AG10803 (cell line): ENCODE measurements at regions not wholly inside any gene's neighbourhood (a gene's known extent, or its start where the extent isn't known, plus 50 kb on each side); places are given as distances from the start of the nearest gene placed in this dataset.

Experiments
- DNase-seq: peaks from one replicate; pipeline ENCODE4 v3.0.0; 2010; ENCODE audit warnings: low read depth
- H3K4me3 ChIP-seq: 2 replicates; pipeline ENCODE4 v1.5.1; 2011; ENCODE audit warnings: mild to moderate bottlenecking, low read length, control low read depth
- CTCF ChIP-seq: conservative IDR thresholded peaks from 2 replicates; pipeline ENCODE4 v1.5.1; 2011; ENCODE audit warnings: mild to moderate bottlenecking, low read length, control low read depth, inconsistent platforms

- no peak for TF ChIP-seq CTCF
- no peak for DNase-seq
- no peak overlapping the region for H3K4me3 ChIP-seq
Observed at GRCh38 chr14:21921453-21921852, 247.8 kb upstream of the OR4E1 start.

DNA sequence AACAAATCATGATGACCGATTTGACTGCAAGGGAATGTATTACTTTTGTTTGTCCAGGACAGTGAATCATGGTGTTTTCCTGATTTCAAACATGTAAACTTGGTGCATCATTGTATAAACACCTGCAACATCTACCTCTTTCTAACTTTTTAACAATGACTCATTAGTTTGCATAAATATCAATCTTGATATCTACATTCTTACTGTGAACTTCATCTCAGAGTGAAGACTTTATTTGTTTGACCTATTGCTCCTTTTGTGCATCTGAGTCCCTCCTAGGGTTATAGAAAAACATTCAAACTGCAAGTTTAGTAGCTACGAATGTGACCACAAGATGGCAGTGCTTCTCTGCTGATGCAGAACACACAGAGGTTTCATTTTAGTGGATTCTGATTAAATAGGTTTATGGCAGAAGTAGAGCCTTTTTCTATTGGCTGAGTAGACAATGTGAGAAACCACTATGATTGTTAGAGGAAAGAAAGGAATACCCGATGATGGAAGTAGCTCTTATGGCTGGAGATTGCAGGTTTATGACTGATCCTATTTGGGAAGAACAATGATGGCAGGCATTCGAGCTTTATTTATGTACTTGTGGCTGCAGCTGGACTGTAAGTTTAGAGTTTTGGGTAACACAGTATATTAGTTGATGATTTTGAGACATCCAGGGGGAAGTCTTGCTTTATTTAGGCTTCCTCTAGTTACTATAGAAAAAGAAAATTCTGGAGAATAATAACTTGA is 244.2 kb upstream of the OR4E1 start:
- TF ChIP-seq CTCF = peak; percentile 76
- no peak overlapping the region for H3K4me3 ChIP-seq
- DNase-seq = peak; percentile 34

DNA sequence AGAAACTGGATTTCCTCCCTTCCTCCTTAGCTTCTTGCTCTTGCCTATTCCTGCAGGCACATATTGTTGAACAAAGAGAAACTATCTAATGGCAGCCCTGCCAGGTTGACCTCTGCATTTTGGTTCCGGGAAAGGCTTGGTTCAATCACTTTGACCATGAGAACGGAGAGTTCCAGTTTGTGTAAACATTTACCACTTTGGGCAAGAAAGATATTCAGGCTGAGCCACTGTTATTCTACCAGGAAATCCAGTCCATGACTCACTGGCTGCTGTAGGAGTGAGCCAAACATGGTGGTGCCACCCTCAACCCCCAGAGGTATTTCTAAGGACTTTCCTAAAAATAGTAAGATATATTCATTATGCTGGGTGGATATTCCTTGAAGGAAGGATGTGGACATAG is 242.2 kb upstream of the OR4E1 start:
- no peak for DNase-seq
- no peak for TF ChIP-seq CTCF
- H3K4me3 ChIP-seq = no peak overlapping the region

DNA sequence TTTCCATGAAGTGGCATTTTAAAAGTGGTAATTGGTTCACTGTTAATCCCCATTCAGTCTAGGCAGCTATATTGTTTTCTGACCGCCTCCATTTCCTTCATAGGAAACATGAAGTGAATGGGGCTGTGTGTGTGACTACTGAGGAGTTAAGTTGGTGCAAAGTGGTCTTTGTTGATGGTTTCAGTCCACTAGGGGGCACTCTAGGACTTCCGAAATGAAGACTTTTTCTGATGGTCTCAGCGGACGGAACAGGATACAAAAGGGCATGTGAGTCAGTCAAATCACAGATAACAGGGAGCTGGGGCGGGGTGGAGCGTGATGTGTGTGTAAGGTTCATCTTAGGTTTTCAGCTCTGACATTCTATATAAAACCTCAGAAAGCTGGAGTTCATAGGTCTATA is 240.1 kb upstream of the OR4E1 start:
- TF ChIP-seq CTCF = peak; percentile 51
- H3K4me3 ChIP-seq = no peak overlapping the region
- DNase-seq = peak; percentile 28

DNA sequence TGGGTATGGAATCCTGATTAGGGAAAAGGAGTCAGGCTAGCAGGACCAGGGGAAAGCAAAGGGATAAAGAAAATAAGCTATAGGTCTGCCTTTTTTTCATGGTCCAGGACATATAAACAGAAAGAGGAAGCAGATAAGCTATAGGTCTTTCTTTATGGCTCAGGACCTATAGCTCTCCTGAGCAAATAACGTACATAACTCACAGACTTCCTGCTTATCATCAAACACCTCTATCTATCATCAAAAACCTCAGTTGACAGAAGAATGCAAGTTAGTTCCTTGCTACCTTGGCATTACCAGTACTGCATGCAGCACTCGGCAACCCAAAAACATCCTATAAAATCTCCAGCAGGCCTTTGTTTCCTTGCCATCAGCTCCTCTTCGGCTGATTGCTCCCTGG is 238.7 kb upstream of the OR4E1 start:
- no peak for TF ChIP-seq CTCF
- no peak overlapping the region for H3K4me3 ChIP-seq
- DNase-seq = no peak

DNA sequence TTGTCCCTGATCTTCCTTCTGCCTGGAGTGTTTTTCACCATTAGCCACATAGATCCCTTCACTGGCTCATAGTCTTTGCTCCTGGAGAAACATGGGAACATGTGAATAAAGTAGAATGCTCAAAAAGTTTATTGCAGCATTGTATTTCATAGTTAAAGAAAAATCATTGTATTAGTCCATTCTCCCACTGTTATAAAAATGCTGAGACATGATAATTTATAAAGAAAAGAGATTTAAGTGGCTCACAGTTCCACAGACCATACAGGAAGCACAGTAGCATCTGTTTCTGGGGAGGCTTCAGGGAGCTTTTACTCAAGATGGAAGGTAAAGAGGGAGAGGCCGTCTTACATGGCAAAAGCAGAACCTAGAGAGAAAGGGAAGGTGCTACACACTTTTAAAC is 238.3 kb upstream of the OR4E1 start:
- no peak overlapping the region for H3K4me3 ChIP-seq
- no peak for DNase-seq
- no peak for TF ChIP-seq CTCF

DNA sequence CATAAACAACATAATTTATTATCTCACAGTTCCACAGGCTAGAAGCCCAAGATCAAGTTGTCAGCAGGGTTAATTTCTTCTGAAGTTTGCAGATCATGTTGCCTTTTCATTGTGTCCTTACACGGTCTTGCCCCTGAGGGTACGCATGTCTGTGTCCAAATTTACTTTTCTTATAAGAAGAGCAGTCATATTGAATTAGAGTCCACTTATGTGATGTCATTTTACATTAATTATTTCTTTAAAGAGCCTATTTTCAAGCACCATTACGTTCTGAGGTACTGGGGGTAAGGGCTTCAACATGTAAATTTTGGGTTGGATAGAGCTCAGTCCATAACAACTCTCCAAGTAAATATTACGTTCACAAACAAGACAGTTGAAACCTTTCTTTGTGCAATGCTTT is 236.6 kb upstream of the OR4E1 start:
- H3K4me3 ChIP-seq = no peak overlapping the region
- TF ChIP-seq CTCF = no peak
- no peak for DNase-seq
